Caco-2 (cell line): ENCODE measurements at regions not wholly inside any gene's neighbourhood (a gene's known extent, or its start where the extent isn't known, plus 50 kb on each side); places are given as distances from the start of the nearest gene placed in this dataset.

Source experiments
- BruUV-seq: library from RNA; stranded (reverse); fragments of 400-500 nt; replicated peaks from 2 replicates; lab custom pipeline; 2021; lab: Mats Ljungman, UMichigan
- CTCF ChIA-PET: fragments of 300-600 bp; sonication (Branson Sonifier 250); formaldehyde crosslinking; loops from one replicate; lab custom pipeline; 2022; ENCODE audit warnings: antibody characterized with exemption; lab: Charles Lee
- POLR2A ChIA-PET: fragments of 300-600 bp; sonication (Branson Sonifier 250); formaldehyde crosslinking; loops from one replicate; lab custom pipeline; 2022; ENCODE audit warnings: antibody characterized with exemption; lab: Charles Lee
- DNase-seq, 2 experiments: peaks; one replicate each; pipeline versions ENCODE4 v3.0.0 to v3.0.0-alpha.2; 2020 to 2022
- H3K27me3 ChIP-seq: replicated peaks from 2 replicates; pipeline ENCODE4 v1.6.0; 2011; ENCODE audit warnings: low read length; ENCODE audit not compliant: control insufficient read depth, insufficient read depth
- H3K36me3 ChIP-seq: 2 replicates; pipeline ENCODE4 v1.5.1; 2011; ENCODE audit warnings: low read length; ENCODE audit not compliant: control insufficient read depth, insufficient read depth
- H3K4me1 ChIP-seq: fragments of 250-450 bp; sonication (Bioruptor Pico); 2 replicates; pipeline ENCODE4 v1.5.1; 2020; ENCODE audit warnings: mild to moderate bottlenecking
- H3K4me3 ChIP-seq: 2 replicates; pipeline ENCODE4 v1.5.1; 2011; ENCODE audit warnings: low read depth, mild to moderate bottlenecking, control low read depth, low read length
- H3K9me3 ChIP-seq: fragments of 250-450 bp; sonication (Bioruptor Pico); 2 replicates; pipeline ENCODE4 v1.5.1; 2020; ENCODE audit warnings: mild to moderate bottlenecking, moderate library complexity
- H3K27ac Mint-ChIP-seq: one replicate; pipeline ENCODE4 v1.8.0; 2022; ENCODE audit warnings: mixed read lengths; ENCODE audit not compliant: unreplicated experiment
- H3K27me3 Mint-ChIP-seq: one replicate; pipeline ENCODE4 v1.8.0; 2022; ENCODE audit warnings: mixed read lengths; ENCODE audit not compliant: insufficient read depth, unreplicated experiment
- H3K36me3 Mint-ChIP-seq: one replicate; pipeline ENCODE4 v1.8.0; 2022; ENCODE audit warnings: mild to moderate bottlenecking, mixed read lengths; ENCODE audit not compliant: insufficient read depth, unreplicated experiment
- H3K4me1 Mint-ChIP-seq: one replicate; pipeline ENCODE4 v1.8.0; 2022; ENCODE audit warnings: low read depth, mixed read lengths; ENCODE audit not compliant: unreplicated experiment
- H3K4me3 Mint-ChIP-seq: one replicate; pipeline ENCODE4 v1.8.0; 2022; ENCODE audit warnings: mild to moderate bottlenecking, moderate library complexity, mixed read lengths; ENCODE audit not compliant: unreplicated experiment
- H3K9me3 Mint-ChIP-seq: one replicate; pipeline ENCODE4 v1.8.0; 2022; ENCODE audit warnings: mixed read lengths; ENCODE audit not compliant: unreplicated experiment
- CTCF ChIP-seq, 2 experiments: fragments of 200-600 bp in 1 of 2; IDR thresholded peaks; 1 replicate in 1 of 2; 2 replicates in 1 of 2; pipeline versions ENCODE4 v1.5.1 to v1.8.0; 2011 to 2022; ENCODE audit warnings: antibody characterized with exemption in 1 of 2, control low read depth in 1 of 2, inconsistent platforms in 1 of 2, low read depth in 1 of 2, low read length in 1 of 2, mild to moderate bottlenecking in 1 of 2, moderate library complexity in 1 of 2; ENCODE audit not compliant: insufficient read depth in 1 of 2, severe bottlenecking in 1 of 2, unreplicated experiment in 1 of 2
- intact Hi-C: fragments of 100-400 bp; cut with micrococcal nuclease; formaldehyde crosslinking; loops from one replicate; pipeline ENCODE4 v1.10.0; 2022; ENCODE audit not compliant: unreplicated experiment

GRCh38 chr13:47474839-47475238, 526.2 kb downstream of the SUCLA2 start:
- no peak overlapping the region for H3K4me3 Mint-ChIP-seq
- no peak overlapping the region for H3K27ac Mint-ChIP-seq
- H3K9me3 Mint-ChIP-seq, result no peaks in the 10 kb centered on the region
- no peaks in the 10 kb centered on the region for H3K36me3 Mint-ChIP-seq
- ChIA-PET CTCF (no interaction called here), POLR2A (no interaction called here)
- no peaks in the 10 kb centered on the region for H3K4me1 Mint-ChIP-seq
- Histone ChIP-seq H3K27me3 (no peaks in the 10 kb centered on the region), H3K9me3 (no peaks in the 10 kb centered on the region), H3K4me1 (no peaks in the 10 kb centered on the region), H3K36me3 (no peaks in the 10 kb centered on the region), H3K4me3 (no peak overlapping the region)
- BruUV-seq, result no TSS peak
- DNase-seq, result no peak
- peaks cover 18% of the 10 kb centered on the region for H3K27me3 Mint-ChIP-seq
- TF ChIP-seq CTCF (IDR thresholded peaks at IDR 0.05; ENCODE audit: insufficient read depth in 1 of 2, low read depth in 1 of 2, low read length in 1 of 2, severe bottlenecking in 1 of 2, unreplicated experiment in 1 of 2), result no peak
- intact Hi-C loops, result no loop called here

DNA sequence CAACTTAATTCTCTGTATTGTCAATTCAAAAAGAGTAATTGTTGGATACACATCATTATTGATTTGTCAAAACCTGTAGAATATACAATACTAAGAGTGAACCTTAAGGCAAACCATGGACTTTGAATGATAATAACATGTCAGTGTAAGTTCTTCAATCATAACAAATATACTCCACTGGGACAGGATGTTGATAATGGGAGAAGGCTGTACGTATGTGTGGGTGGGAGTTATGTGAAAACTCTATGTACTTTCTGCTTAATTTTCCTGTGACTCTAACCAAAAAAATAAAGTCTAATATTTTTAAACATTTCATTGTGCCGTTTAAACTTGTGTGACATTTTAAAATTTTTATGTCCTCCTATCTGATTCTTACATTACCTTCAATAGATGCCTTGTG, 526.7 kb downstream of the SUCLA2 start:
- no peaks in the 10 kb centered on the region for H3K4me1 Mint-ChIP-seq
- POLR2A ChIA-PET, result no interaction called here
- no peaks in the 10 kb centered on the region for H3K36me3 Mint-ChIP-seq
- no peaks in the 10 kb centered on the region for H3K27me3 ChIP-seq
- BruUV-seq, result no TSS peak
- CTCF ChIA-PET, result interaction anchor here (0.6 kb wide), 1 partner anchor 38 kb away, joined by 3 read pairs; no protein-coding TSS in a partner anchor
- intact Hi-C loops, result no loop called here
- H3K36me3 ChIP-seq, result no peaks in the 10 kb centered on the region
- no peak for TF ChIP-seq CTCF (IDR thresholded peaks at IDR 0.05; ENCODE audit: insufficient read depth in 1 of 2, low read depth in 1 of 2, low read length in 1 of 2, severe bottlenecking in 1 of 2, unreplicated experiment in 1 of 2)
- H3K9me3 ChIP-seq, result no peaks in the 10 kb centered on the region
- peaks cover 18% of the 10 kb centered on the region for H3K27me3 Mint-ChIP-seq
- no peak overlapping the region for H3K4me3 ChIP-seq
- no peak overlapping the region for H3K27ac Mint-ChIP-seq
- H3K9me3 Mint-ChIP-seq, result no peaks in the 10 kb centered on the region
- no peak for DNase-seq
- H3K4me3 Mint-ChIP-seq, result no peak overlapping the region
- no peaks in the 10 kb centered on the region for H3K4me1 ChIP-seq

DNA sequence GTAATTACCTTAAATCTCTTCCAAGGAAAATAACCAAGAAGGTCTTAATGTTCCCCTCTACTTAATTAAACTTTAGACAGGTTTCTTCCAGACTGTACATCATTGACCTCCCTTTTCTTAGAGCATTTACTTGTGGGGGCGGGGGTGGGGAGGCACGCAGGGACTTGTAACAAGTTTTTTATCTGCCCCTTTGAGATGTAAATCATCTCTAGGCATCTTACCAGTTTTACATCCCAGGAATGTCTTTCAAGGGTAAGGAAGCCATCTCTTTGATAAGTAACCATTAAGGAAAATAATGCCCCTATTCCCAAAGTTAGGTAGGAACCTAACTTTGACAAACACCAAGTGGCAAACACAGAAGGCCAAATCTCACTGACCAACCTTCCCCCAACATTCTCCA, 528.6 kb downstream of the SUCLA2 start:
- Mint-ChIP-seq H3K4me1 (no peaks in the 10 kb centered on the region), H3K27ac (no peak overlapping the region), H3K27me3 (peaks cover 16% of the 10 kb centered on the region), H3K36me3 (no peaks in the 10 kb centered on the region), H3K9me3 (no peaks in the 10 kb centered on the region), H3K4me3 (no peak overlapping the region)
- H3K4me1 ChIP-seq, result no peaks in the 10 kb centered on the region
- ChIA-PET POLR2A (no interaction called here), CTCF (no interaction called here)
- H3K4me3 ChIP-seq, result no peak overlapping the region
- no TSS peak for BruUV-seq
- H3K9me3 ChIP-seq, result no peaks in the 10 kb centered on the region
- DNase-seq, result no peak
- H3K27me3 ChIP-seq, result no peaks in the 10 kb centered on the region
- intact Hi-C loops, result no loop called here
- H3K36me3 ChIP-seq, result no peaks in the 10 kb centered on the region
- no peak for TF ChIP-seq CTCF (IDR thresholded peaks at IDR 0.05; ENCODE audit: insufficient read depth in 1 of 2, low read depth in 1 of 2, low read length in 1 of 2, severe bottlenecking in 1 of 2, unreplicated experiment in 1 of 2)
